Epithelial cell of esophagus (primary cell): ENCODE measurements at regions not wholly inside any gene's neighbourhood (a gene's known extent, or its start where the extent isn't known, plus 50 kb on each side); places are given as distances from the start of the nearest gene placed in this dataset.

Experiments
- DNase-seq: peaks from one replicate; pipeline ENCODE4 v3.0.0; 2010; ENCODE audit warnings: low read depth
- H3K4me3 ChIP-seq: 2 replicates; pipeline ENCODE4 v1.5.1; 2011; ENCODE audit warnings: mild to moderate bottlenecking, low read length, control low read depth
- CTCF ChIP-seq: IDR thresholded peaks from 2 replicates; pipeline ENCODE4 v1.5.1; 2011; ENCODE audit warnings: low read depth, mild to moderate bottlenecking, low read length, control low read depth, inconsistent platforms; ENCODE audit not compliant: insufficient read depth; ENCODE audit errors: missing control alignments

DNA sequence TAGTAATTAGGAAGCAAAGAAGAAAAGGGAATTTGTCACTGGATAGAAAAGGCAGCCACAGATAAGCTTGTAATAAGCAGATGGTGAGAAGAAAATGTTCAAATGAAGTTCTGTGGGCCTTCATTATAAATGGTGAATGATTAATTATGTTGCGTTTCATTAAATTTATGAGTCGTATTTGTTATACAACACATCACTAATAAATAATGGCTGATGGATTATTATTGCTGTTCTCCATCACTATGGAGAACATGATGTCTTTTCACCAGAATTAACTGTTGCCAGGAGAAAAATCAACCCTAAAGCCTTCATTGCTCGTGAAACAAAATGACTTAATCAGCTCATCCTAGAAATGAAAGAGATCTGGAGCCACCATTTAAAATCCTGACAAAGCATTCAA is 158.5 kb downstream of the BTBD3 start:
- H3K4me3 ChIP-seq, result no peak overlapping the region
- no peak for TF ChIP-seq CTCF
- no peak for DNase-seq

DNA sequence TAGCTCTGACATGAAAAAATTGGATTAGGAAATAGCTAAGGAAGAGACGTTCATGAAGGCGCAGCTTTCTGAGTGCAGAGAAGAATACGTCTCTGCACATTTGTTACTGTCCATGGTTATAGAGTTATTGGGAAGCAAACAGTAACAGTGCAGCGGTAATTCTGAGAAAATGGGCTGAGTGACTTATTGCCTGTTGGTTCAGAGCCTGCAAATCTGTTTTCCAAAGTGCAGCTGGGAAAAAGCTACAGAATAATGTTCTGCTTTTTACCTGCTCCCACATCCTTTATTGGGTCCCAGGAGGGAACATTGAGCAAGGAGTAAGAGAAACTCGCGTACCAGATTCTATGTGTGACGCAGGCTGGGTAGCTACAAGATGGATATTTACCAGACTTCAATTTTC is 160.2 kb downstream of the BTBD3 start:
- DNase-seq, result no peak
- H3K4me3 ChIP-seq, result no peak overlapping the region
- no peak for TF ChIP-seq CTCF

DNA sequence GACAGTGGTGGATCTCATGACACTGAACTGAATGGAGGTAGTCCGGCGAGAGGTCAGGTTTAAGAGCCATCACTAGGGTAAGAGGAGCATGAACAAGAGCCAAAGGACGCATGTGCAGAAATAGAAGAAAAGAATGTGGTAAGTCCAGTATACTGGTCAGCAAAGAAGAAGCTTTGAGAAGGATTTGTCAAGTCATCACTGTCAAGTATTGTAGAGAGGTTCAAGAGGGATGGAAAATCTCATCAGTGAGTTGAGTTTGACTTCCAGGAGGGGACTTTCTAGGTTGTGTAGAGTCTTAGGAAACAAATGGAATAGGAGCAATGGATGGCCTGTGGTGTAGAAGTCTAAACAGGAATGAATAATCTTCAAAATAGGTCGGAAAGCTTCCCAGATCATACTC is 161.8 kb downstream of the BTBD3 start:
- DNase-seq, result no peak

GRCh38 chr20:12083269-12083668 is 165.6 kb downstream of the BTBD3 start:
- no peak overlapping the region for H3K4me3 ChIP-seq
- no peak for TF ChIP-seq CTCF
- DNase-seq, result no peak

More for the DNA sequence above, 161.8 kb downstream of the BTBD3 start:
- no peak overlapping the region for H3K4me3 ChIP-seq
- no peak for TF ChIP-seq CTCF

GRCh38 chr20:12084482-12084881 is 166.8 kb downstream of the BTBD3 start:
- H3K4me3 ChIP-seq, result no peak overlapping the region

GRCh38 chr20:12086359-12086758 is 168.7 kb downstream of the BTBD3 start:
- TF ChIP-seq CTCF, result no peak
- peak; percentile 10 for DNase-seq

More at GRCh38 chr20:12084482-12084881, 166.8 kb downstream of the BTBD3 start:
- no peak for DNase-seq
- TF ChIP-seq CTCF, result no peak

DNA sequence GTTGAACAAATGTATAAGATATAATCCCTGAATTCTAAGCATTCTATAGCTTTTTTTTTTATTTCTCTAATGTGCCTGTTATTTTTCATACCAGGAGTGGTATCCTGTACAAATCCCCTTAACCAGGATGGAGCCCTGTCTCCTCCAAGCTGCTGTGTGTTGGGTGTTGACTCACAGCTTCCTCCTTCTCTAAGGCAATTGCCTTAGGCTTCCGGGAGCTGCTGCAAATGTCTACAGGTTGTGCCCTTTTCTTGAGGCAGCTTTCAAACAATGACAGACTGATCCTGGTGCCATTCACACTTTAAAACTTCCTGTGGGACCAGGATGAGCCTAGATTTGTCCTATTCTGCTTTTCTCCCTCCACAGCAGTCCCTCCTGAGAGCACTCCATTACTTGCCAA is 173.2 kb downstream of the BTBD3 start:
- H3K4me3 ChIP-seq, result no peak overlapping the region
- DNase-seq, result peak; percentile 17
- TF ChIP-seq CTCF, result no peak

More at GRCh38 chr20:12086359-12086758, 168.7 kb downstream of the BTBD3 start:
- H3K4me3 ChIP-seq, result no peak overlapping the region
